Spleen (tissue), 11 donors: ENCODE measurements at regions not wholly inside any gene's neighbourhood (a gene's known extent, or its start where the extent isn't known, plus 50 kb on each side); places are given as distances from the start of the nearest gene placed in this dataset.

Experiments used
- DNase-seq: peaks from one replicate; pipeline ENCODE4 v3.0.0-alpha.2; 2020
- H3K27ac ChIP-seq, 8 donors: fragments of 200-600 bp; sonication (generic) in 7 of 8; 1 replicate in 4 of 8; 2 replicates in 4 of 8; pipeline versions ENCODE4 v1.5.0 to v1.8.0; 2016 to 2021; ENCODE audit warnings: inconsistent platforms in 4 of 8, mild to moderate bottlenecking in 4 of 8, moderate library complexity in 1 of 8
- H3K27me3 ChIP-seq, 7 donors: fragments of 200-600 bp; sonication (generic) in 6 of 7; replicated peaks in 1 of 7; 1 replicate in 4 of 7; 2 replicates in 3 of 7; pipeline versions ENCODE4 v1.5.0 to v1.8.0; 2016 to 2021; ENCODE audit warnings: inconsistent platforms in 3 of 7, mild to moderate bottlenecking in 1 of 7
- H3K36me3 ChIP-seq, 6 donors: fragments of 200-600 bp; sonication (generic) in 5 of 6; 1 replicate in 4 of 6; 2 replicates in 2 of 6; pipeline versions ENCODE4 v1.5.0 to v1.8.0; 2016 to 2021; ENCODE audit warnings: inconsistent platforms in 2 of 6
- H3K4me1 ChIP-seq, 6 donors: fragments of 200-600 bp; sonication (generic) in 5 of 6; 1 replicate in 3 of 6; 2 replicates in 3 of 6; pipeline versions ENCODE4 v1.5.0 to v1.8.0; 2016 to 2021; ENCODE audit warnings: inconsistent platforms in 3 of 6
- H3K4me3 ChIP-seq, 8 donors: fragments of 200-600 bp; sonication (generic) in 7 of 8; 1 replicate in 4 of 8; 2 replicates in 4 of 8; pipeline versions ENCODE4 v1.5.0 to v1.8.0; 2016 to 2021; ENCODE audit warnings: inconsistent platforms in 4 of 8, mild to moderate bottlenecking in 4 of 8, moderate library complexity in 2 of 8
- H3K9me3 ChIP-seq, 8 donors: fragments of 200-600 bp; sonication (generic) in 7 of 8; 1 replicate in 4 of 8; 2 replicates in 4 of 8; pipeline versions ENCODE4 v1.5.0 to v1.8.0; 2016 to 2021; ENCODE audit warnings: inconsistent platforms in 4 of 8
- CTCF ChIP-seq, 11 experiments: fragments of 200-600 bp in 7 of 11; fragments of 450-650 bp in 4 of 11; sonication (generic) in 4 of 11; IDR thresholded peaks in 8 of 11; conservative IDR thresholded peaks in 3 of 11; 1 replicate in 7 of 11; 2 replicates in 4 of 11; pipeline versions ENCODE4 v1.4.0 to v1.8.0; 2016 to 2021; ENCODE audit warnings: antibody characterized with exemption in 11 of 11, inconsistent platforms in 4 of 11, mild to moderate bottlenecking in 1 of 11
- POLR2A ChIP-seq, 3 donors: fragments of 450-650 bp; IDR thresholded peaks; one replicate each; pipeline ENCODE4 v1.5.1; 2017; ENCODE audit warnings: antibody characterized with exemption in 3 of 3, mild to moderate bottlenecking in 1 of 3
- POLR2AphosphoS5 ChIP-seq, 3 donors: sonication (generic); formaldehyde crosslinking; IDR thresholded peaks; one replicate each; pipeline ENCODE4 v1.5.1; 2017; ENCODE audit warnings: antibody characterized with exemption in 3 of 3
- WGBS, 5 donors: extraction: QIAGEN DNeasy Blood & Tissue Kit in 3 of 5; methylation state at CpG; one replicate each; pipeline versions ENCODE4 v1.1.5 to v1.1.7; 2013 to 2018; 5-methylcytosine and 5-hydroxymethylcytosine counted together
- intact Hi-C: fragments of 100-400 bp; cut with DNase I; formaldehyde crosslinking; loops from one replicate; pipeline ENCODE4 v1.15.0; 2023; ENCODE audit warnings: low total_unique reads
- donor health status: healthy with polysubstance abuse.
- donor health status: DM: no; HTN: no; CAD: no; lungs with moderate emphysema.
- donor health status: DM: no; HTN: no; CAD: no.
- donor health status: Bipolar disorder and iron deficiency.
- donor health status: healthy.
- donor health status: DM: no; HTN: no; CAD: no.
- donor health status: DM: yes; HTN: yes; CAD: no.

DNA sequence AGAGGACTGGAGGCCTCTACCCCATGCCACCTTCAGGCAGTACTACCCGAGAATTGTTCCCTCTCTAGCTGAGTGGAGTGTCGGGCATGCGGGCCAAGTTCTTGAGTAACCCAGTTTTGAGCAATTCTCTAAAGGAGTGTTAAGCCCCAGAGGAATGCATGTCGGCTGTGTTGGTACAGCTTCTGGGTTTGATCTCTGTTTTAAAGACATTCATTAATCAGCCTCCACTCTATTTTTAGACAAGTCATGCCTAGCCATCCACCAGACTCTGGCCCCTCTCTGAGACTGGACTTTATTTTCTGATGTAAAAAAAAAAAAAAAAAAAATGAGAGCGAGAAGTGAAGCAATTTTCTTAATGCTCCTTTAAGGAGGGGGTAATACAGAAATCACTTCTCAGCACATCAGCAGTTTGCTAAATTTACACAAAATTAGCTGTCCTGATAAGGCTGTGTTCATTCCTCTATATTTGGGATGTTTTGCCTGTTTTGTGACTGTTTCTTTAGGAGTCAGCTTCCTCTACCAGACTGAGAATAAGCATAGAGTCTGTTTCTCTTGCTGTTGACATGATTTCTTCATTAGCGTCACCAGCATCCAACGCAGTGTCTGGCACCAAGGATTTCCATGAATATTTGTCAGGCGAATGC lies 88.7 kb downstream of the AXIN2 start:
- WGBS, 5 donors: 66 to 83% (median 79%) methylated on average over 7 to 8 of the region's 8 CpGs
- H3K4me3 ChIP-seq: no peak overlapping the region
- H3K27me3 ChIP-seq: peaks cover 0 to 21% (median 0%) of the 10 kb centered on the region in 7 donors
- H3K9me3 ChIP-seq: no peaks in the 10 kb centered on the region
- no peaks in the 10 kb centered on the region for H3K4me1 ChIP-seq
- H3K27ac ChIP-seq: peak overlapping the region in 3 of 8 donors; percentile 13 to 37 (median 33)
- H3K36me3 ChIP-seq: no peaks in the 10 kb centered on the region
- intact Hi-C loops: no loop called here
- DNase-seq: no peak
- TF ChIP-seq POLR2A (IDR thresholded peaks at IDR 0.05) (no peak), POLR2AphosphoS5 (IDR thresholded peaks at IDR 0.05) (no peak), CTCF (IDR thresholded peaks at IDR 0.05 in 8 of 11, conservative IDR thresholded peaks at IDR 0.05 in 3 of 11) (no peak)

GRCh38 chr17:65470783-65471182 lies 90.7 kb downstream of the AXIN2 start:
- Histone ChIP-seq H3K36me3 (no peaks in the 10 kb centered on the region), H3K4me3 (no peak overlapping the region), H3K4me1 (no peaks in the 10 kb centered on the region), H3K27me3 (peaks cover 0 to 21% (median 0%) of the 10 kb centered on the region in 7 donors), H3K27ac (no peak overlapping the region), H3K9me3 (no peaks in the 10 kb centered on the region)
- intact Hi-C loops: no loop called here
- no peak for DNase-seq
- 44 to 75% (median 69%) methylated on average over 2 to 4 of the region's 4 CpGs for WGBS, 5 donors
- no peak for TF ChIP-seq CTCF (IDR thresholded peaks at IDR 0.05 in 8 of 11, conservative IDR thresholded peaks at IDR 0.05 in 3 of 11)
- TF ChIP-seq POLR2A (IDR thresholded peaks at IDR 0.05): no peak
- no peak for TF ChIP-seq POLR2AphosphoS5 (IDR thresholded peaks at IDR 0.05)

GRCh38 chr17:65468321-65468720 lies 93.1 kb downstream of the AXIN2 start:
- H3K9me3 ChIP-seq: no peaks in the 10 kb centered on the region
- H3K36me3 ChIP-seq: no peaks in the 10 kb centered on the region
- no peak for DNase-seq
- H3K27ac ChIP-seq: no peak overlapping the region
- no peaks in the 10 kb centered on the region for H3K4me1 ChIP-seq
- no peak for TF ChIP-seq POLR2A (IDR thresholded peaks at IDR 0.05)
- TF ChIP-seq POLR2AphosphoS5 (IDR thresholded peaks at IDR 0.05): no peak
- no peak for TF ChIP-seq CTCF (IDR thresholded peaks at IDR 0.05 in 8 of 11, conservative IDR thresholded peaks at IDR 0.05 in 3 of 11)
- H3K4me3 ChIP-seq: no peak overlapping the region
- WGBS, 5 donors: 83 to 95% (median 90%) methylated on average over 5 of the region's 5 CpGs
- H3K27me3 ChIP-seq: peaks cover 0 to 24% (median 0%) of the 10 kb centered on the region in 7 donors
- intact Hi-C loops: no loop called here

DNA sequence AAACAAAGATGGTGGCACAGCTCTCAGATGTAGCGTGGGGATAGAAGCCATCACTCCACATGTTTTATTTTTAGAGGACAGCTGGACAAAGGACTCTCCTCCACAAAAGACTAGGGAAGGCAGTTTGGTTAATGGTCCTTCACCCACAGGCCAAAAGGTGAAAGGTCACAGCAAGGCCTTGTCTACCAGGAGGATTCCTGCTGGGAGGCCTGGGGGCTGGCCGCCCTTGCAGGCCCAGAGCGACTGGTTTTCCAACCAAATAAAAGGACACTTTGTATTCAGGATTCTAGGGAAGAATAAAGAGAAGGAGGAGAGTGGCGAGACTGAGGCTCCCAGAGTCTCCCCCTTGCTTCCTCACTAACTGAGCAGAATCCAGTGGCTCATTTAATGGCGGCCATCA lies 94.3 kb downstream of the AXIN2 start:
- no peak overlapping the region for H3K4me3 ChIP-seq
- H3K4me1 ChIP-seq: no peaks in the 10 kb centered on the region
- H3K36me3 ChIP-seq: no peaks in the 10 kb centered on the region
- 77 to 97% (median 94%) methylated on average over 5 of the region's 5 CpGs for WGBS, 5 donors
- intact Hi-C loops: no loop called here
- no peak for DNase-seq
- no peaks in the 10 kb centered on the region for H3K9me3 ChIP-seq
- peaks cover 0 to 15% (median 0%) of the 10 kb centered on the region in 7 donors for H3K27me3 ChIP-seq
- no peak overlapping the region for H3K27ac ChIP-seq
- TF ChIP-seq POLR2A (IDR thresholded peaks at IDR 0.05): no peak
- no peak for TF ChIP-seq POLR2AphosphoS5 (IDR thresholded peaks at IDR 0.05)
- no peak for TF ChIP-seq CTCF (IDR thresholded peaks at IDR 0.05 in 8 of 11, conservative IDR thresholded peaks at IDR 0.05 in 3 of 11)
